HG03571 (cell line): ENCODE measurements at regions not wholly inside any gene's neighbourhood (a gene's known extent, or its start where the extent isn't known, plus 50 kb on each side); places are given as distances from the start of the nearest gene placed in this dataset.

Experiments used
- ATAC-seq: cut with Tn5 transposase; IDR thresholded peaks from one replicate; pipeline ENCODE4 v1.9.1; 2021; ENCODE audit not compliant: unreplicated experiment

GRCh38 chr7:10222976-10223375, 750.7 kb upstream of the PHF14 start:
- ATAC-seq: no peak

DNA sequence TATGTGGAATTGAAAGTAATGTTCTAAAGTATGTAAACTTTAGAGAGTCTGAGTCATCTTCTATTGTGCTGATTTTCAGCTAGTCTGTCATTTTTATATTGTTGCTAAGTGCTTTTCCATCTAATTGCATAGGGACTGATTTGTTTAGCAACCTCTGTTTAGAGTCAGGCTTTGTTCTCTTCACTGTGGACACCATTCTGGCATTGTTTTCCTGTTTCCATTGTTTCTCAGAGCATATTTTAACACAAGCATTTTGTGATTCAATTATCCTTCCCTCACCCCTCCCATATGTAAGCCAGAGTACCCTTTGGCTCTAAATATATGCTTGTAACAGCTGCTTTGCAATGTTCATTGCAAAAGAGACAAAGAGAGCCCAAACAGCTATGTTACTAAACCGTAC, 748.4 kb upstream of the PHF14 start:
- ATAC-seq: no peak

GRCh38 chr7:10237306-10237705, 736.4 kb upstream of the PHF14 start:
- no peak for ATAC-seq

DNA sequence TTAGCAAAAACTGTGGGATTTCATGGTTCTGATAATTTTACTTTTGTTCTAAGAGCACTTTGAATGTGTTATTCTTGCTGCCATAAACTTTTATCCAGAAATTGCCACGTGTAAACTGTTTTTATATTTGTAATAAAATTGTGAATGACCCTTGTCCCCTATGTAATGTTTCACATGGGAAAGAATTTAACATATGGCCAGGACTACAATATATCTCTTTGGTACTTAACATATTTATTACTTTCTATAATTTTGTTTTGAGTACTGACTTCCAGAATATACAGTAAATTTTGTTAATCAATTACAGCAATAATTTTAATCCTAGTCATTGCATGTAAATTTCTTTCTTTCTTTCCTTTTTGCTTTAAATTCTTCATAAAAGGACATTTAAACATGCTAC, 735.0 kb upstream of the PHF14 start:
- ATAC-seq: no peak

DNA sequence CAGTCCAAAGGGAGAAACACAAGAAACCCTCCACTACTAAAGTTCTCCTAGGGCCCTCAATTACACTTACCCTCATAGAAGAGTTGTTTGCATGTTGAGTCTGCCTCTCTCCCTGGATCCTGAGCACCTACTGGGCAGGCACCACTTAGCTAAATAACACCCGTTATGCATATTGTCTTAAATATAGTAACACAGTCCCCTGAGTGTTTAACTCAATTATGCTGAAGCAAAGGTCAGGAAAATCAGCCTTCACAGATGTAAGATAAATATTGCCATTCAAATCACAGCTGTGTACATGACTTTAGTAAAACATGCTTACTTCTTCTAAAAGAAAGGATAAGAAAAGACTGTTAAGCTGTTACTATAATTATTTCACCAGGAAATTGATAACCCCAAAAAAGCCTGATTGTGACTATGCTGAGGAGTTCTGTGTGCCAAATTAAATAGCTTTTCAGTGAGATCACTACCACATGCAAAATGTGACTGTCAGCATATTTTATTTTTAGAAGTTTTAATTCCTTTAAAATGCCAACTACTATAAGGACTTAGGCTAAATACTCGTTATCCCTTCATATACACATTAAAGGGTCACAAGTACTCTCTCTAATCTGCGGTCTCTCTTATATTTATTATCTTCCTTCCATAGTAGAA, 733.9 kb upstream of the PHF14 start:
- no peak for ATAC-seq

DNA sequence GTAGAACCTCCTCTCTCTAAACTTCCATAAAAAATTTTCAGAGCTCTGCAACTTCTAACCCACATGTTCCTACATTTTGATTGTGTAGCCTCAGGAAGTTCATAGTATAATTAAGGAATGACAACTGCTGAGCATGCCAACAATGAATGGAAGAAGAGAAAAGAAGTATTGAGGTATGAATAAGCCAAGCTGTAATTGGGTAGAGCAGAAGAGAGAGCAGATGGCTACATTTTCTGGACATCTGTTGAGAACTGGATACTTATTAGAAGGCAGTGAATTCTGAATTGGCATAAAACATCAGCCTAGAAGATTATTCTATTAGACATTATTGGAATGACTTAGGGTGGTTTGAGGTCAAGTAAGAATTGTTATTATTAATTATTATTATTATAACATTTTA, 728.3 kb upstream of the PHF14 start:
- no peak for ATAC-seq

GRCh38 chr7:10257438-10257837, 716.2 kb upstream of the PHF14 start:
- ATAC-seq: no peak

GRCh38 chr7:10266976-10267375, 706.7 kb upstream of the PHF14 start:
- no peak for ATAC-seq

DNA sequence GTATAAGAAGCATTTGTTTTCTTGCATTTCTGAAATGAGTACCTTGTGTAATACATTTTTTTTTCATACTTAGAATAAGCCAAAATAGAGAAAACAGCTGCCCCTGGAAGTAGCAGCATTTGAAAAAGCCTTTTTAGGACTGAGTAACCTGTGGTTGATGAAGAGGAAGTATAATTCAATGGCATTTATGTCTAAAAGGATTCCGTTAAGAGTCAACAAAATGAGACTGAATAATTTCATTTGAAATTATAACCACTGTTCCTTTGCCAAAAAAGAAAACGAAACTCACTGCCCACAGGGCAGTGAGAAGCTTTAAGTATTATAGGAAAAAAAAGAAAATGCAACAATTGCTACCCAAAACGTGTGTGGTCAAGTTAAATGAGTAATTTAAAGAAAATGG, 705.6 kb upstream of the PHF14 start:
- ATAC-seq: no peak

GRCh38 chr7:10282909-10283308, 690.8 kb upstream of the PHF14 start:
- no peak for ATAC-seq

GRCh38 chr7:10284001-10284400, 689.7 kb upstream of the PHF14 start:
- no peak for ATAC-seq

DNA sequence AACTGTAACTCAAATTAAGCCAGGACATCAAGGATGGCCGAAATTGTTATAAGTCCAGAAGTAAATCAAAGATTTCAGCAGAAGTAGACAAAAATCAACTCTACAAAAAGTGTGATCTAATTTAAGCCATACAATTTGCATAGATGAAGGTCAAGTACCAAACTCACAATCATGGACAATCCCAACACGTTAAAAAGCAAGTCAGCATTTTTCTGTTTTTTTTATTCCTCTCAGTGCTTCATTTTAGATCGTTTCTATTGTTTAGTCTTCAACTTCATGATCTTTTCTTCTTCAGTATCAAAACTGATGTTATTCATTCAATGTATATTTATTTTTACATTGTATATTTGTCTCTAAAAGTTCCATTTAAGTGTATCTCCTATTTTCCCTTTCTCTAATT, 674.3 kb upstream of the PHF14 start:
- no peak for ATAC-seq

GRCh38 chr7:10300577-10300976, 673.1 kb upstream of the PHF14 start:
- ATAC-seq: no peak

GRCh38 chr7:10308276-10308675, 665.4 kb upstream of the PHF14 start:
- no peak for ATAC-seq

DNA sequence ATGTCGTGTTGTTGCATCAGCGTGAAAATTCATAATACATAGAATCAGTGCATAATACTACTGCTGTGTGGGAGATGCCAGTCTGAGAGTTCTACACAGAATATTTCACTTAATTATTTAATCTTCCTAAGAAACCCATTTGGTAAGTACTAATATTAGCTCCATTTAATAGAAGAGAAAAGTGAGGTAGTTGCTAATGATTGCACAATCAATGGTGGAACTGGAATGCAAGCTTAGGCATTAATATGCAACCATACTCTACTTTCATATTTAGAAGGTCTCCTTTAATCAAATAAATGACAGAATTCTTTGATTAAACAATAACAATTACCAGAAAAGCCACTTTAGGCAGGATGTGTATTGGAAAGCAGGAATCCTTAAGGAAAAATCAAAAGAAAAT, 660.7 kb upstream of the PHF14 start:
- ATAC-seq: no peak

- ATAC-seq: no peak
Observed at GRCh38 chr7:10315881-10316280, 657.8 kb upstream of the PHF14 start.

GRCh38 chr7:10316488-10316887, 657.2 kb upstream of the PHF14 start:
- no peak for ATAC-seq

DNA sequence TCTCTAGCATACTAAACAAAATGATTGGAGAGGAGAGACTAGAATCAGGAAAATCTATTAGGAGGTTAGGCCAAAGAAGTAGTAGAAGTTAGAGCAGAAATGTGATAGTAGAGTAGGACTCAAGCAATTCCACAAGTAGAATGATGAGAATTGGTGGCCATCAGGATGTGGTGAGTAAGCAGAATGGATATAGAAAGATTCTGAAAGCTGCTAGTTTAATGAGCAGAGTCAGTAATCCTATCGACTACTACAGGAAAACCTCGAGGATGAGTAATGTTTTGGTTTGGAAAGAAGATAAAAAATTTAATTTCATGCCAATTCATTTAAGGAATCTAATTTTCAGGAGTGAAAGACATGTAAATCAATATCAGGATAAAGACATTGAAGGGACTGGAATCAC, 648.3 kb upstream of the PHF14 start:
- ATAC-seq: no peak

GRCh38 chr7:10343108-10343507, 630.6 kb upstream of the PHF14 start:
- ATAC-seq: no peak

GRCh38 chr7:10346032-10346431, 627.6 kb upstream of the PHF14 start:
- no peak for ATAC-seq

DNA sequence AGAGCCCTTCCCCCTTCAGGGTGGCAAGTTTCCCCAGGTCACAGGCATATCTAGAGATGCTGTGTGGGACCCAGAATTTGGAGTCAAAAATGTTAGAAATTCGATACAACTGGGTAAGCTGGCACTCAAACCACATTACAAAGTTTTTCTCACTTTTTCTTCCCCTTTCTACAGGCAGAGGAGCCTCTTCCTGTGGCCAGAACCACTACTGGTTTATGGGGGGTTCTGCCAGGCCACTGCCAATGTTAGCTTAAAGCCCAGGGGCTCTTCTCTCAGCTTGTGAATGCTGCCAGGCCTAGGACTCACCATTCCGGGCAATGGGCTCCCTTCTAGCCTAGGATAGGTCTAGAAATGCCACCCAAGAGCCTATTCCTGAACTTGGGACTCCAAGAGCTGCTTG, 617.9 kb upstream of the PHF14 start:
- ATAC-seq: no peak

DNA sequence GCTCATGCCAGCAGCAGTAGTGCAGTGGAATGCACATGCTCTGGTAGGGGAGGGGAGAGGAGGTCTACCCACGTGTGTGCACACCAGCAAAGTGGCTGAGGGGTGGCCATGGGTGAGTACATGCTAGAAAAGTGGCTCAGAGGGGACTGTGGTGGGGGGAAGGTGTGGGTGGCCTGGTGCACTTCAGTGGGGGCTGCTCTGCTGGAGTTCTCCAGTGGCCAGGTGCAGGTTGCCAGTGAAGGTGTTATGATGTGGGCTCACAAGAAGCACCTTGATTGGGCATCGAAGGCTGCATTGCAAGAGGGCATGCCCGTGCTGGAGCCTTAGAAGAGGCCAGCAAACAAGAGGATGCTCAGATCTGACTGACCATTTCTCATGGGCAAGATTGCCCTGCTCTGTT, 613.6 kb upstream of the PHF14 start:
- ATAC-seq: no peak

GRCh38 chr7:10401793-10402192, 571.9 kb upstream of the PHF14 start:
- ATAC-seq: no peak
